Left hindlimb (tissue), 1 donor: ENCODE measurements at regions not wholly inside any gene's neighbourhood (a gene's known extent, or its start where the extent isn't known, plus 50 kb on each side); places are given as distances from the start of the nearest gene placed in this dataset.
"Not testable (repeated sequence)": the region's sequence is repeated elsewhere in the genome, so short reads cannot be mapped to it uniquely, and the experiment has no call there.

ENCODE experiments used
- DNase-seq: peaks from one replicate; pipeline ENCODE4 v3.0.0-alpha.2; 2018

GRCh38 chr14:58912287-58912686 is 274.5 kb downstream of the DACT1 start:
- DNase-seq: no peak

GRCh38 chr14:58912799-58913432 is 275.2 kb downstream of the DACT1 start:
- DNase-seq: no peak

DNA sequence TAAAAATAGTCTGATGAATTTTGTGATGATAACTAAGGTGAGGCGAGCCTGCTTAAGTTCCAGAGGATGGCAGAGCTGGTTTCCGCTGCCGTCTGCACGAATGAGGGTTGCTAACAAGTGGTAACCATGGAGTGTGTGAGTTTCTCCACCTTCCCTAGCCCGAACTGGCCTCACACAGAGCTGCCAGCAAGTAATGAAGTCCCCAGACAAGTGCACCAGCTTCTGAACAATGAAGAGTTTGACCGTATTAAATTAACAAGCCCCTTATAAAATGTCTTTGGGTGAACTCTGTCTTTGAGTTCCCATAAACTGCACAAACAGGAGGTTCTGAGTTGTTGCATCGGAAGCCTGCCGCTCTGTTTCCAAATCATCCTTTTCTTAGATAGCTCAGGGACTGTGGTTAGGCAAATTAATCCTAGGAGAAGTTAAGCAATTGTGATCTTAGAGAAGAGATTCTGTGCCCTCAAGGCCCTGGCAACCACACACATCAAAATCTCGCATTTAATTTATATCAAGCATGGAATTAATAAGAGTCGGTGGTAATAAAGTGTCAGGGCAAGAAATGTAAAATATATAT is 274.1 kb upstream of the DAAM1 start:
- no peak for DNase-seq

- DNase-seq: no peak
These were observed 272.8 kb upstream of the DAAM1 start for GRCh38 chr14:58915646-58916045.

DNA sequence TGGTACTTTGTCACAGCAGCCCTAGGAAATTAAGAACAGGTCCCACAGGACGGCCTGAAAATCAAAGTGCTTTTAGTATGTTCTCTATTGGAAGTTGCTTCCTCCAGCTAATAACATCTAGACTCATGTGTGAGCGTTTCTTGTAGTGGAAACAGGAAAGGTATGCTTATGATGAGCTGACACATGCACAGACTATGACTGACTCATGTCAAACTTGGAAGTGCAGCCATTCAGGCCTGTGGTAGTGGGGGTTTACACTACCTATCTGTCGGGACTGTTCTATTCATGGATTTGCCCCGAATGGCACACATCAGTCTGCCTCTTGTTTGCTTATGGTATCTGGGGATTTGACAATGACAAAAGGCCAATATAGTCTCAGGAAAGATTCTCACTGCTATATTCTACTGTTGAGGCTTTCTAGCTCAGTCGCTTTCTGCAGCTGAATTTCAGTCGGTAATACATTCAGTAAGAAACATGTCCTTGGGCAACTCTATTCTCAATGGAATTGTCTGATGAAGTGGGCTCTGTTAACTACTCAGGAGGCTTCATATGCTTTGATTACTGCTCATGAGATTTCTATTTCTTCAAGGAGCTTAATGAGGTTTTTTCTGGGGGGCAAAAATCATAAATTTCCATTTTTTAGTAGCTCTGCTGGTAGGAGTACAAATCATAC is 270.3 kb upstream of the DAAM1 start:
- DNase-seq: no peak

DNA sequence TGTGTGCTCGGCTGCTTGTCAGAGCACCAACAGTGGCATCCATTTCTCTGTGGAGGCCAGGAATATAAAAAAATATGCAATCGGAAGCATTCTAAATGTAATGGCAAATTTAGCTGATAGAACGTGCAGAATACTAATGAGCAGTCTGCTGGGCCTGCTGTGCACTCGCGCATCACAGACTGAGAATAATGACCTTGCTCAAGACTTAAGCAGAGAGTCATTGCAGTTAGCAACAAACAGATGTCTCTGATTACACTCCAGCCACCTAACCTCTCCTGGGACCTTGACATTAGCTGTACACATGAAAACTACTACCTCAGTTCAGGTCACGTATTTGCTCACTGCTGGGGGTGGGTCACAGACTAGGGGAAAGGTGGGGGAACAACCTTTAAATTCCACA is 269.2 kb upstream of the DAAM1 start:
- no peak for DNase-seq

GRCh38 chr14:58920230-58920629 is 268.2 kb upstream of the DAAM1 start:
- no peak for DNase-seq

- not testable (repeated sequence) for DNase-seq
These were observed 266.1 kb upstream of the DAAM1 start for GRCh38 chr14:58922201-58922940.

GRCh38 chr14:58923751-58924405 is 264.6 kb upstream of the DAAM1 start:
- DNase-seq: no peak

DNA sequence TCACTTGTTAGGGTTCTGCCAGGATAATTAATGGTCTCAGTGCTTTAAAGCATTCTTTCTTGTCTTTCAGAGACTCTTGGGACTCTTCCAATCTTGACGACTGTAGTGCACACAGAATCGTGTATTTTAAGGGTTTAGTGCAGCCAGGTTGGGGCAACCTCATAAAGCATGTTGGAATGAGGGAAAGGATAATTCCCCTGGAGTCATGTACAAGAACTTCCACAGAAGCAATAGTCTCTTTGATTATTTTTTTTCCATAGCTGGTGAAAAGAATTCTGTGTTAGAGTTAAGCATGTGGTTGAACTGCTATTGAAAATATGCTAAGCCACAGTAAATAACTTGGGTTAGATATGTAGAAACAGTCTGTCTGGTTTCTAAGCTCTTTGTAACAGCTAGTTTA is 246.8 kb upstream of the DAAM1 start:
- no peak for DNase-seq

DNA sequence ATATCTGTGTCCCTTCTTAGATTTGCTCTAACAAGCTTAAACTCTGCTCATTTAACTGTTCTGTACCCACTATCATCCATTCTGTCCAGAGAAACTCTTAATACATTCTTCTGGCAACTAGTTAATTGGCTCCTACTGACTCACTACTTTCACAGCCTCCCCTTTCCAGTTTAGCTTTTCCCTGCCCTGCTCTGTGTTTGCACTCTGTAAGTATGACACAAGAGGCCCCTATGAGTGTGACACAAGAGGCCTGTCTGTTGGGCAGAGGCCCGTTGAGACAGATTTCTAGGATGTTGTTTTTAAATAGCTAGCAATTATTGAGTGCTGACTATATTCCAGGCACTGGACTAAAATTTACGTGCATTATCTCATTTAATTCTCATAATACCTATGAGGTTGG is 246.0 kb upstream of the DAAM1 start:
- no peak for DNase-seq

- peak; percentile 46 for DNase-seq
These were observed 244.0 kb upstream of the DAAM1 start for GRCh38 chr14:58944343-58944967.

- no peak for DNase-seq
These were observed 243.5 kb upstream of the DAAM1 start for GRCh38 chr14:58944968-58945356.

- DNase-seq: peak; percentile 56
These were observed 242.0 kb upstream of the DAAM1 start for GRCh38 chr14:58946431-58946830.

GRCh38 chr14:58947156-58947555 is 241.3 kb upstream of the DAAM1 start:
- DNase-seq: no peak

GRCh38 chr14:58947814-58948445 is 240.5 kb upstream of the DAAM1 start:
- peak; percentile 79 for DNase-seq

GRCh38 chr14:58950555-58950954 is 237.9 kb upstream of the DAAM1 start:
- DNase-seq: no peak

GRCh38 chr14:58951143-58951542 is 237.3 kb upstream of the DAAM1 start:
- DNase-seq: no peak

- no peak for DNase-seq
These were observed 234.4 kb upstream of the DAAM1 start for GRCh38 chr14:58954052-58954451.

GRCh38 chr14:58954901-58955861 is 233.3 kb upstream of the DAAM1 start:
- no peak for DNase-seq
